GM18519 (cell line): ENCODE measurements at regions not wholly inside any gene's neighbourhood (a gene's known extent, or its start where the extent isn't known, plus 50 kb on each side); places are given as distances from the start of the nearest gene placed in this dataset.
"Not testable (repeated sequence)": the region's sequence is repeated elsewhere in the genome, so short reads cannot be mapped to it uniquely, and the experiment has no call there.

Experiments used
- ATAC-seq: cut with Tn5 transposase; IDR thresholded peaks from one replicate; pipeline ENCODE4 v1.9.1; 2021; ENCODE audit warnings: mild to moderate bottlenecking, moderate library complexity; ENCODE audit not compliant: unreplicated experiment, low FRiP score

GRCh38 chr1:185445594-185445993 is 128.6 kb upstream of the IVNS1ABP start:
- ATAC-seq = no peak

- no peak for ATAC-seq
These were observed 127.6 kb upstream of the IVNS1ABP start for GRCh38 chr1:185444676-185445075.

GRCh38 chr1:185442050-185442449 is 125.0 kb upstream of the IVNS1ABP start:
- no peak for ATAC-seq

GRCh38 chr1:185441605-185442004 is 124.6 kb upstream of the IVNS1ABP start:
- ATAC-seq = no peak

- no peak for ATAC-seq
These were observed 123.8 kb upstream of the IVNS1ABP start for GRCh38 chr1:185440877-185441276.

- peak; percentile 81 for ATAC-seq
These were observed 122.8 kb upstream of the IVNS1ABP start for GRCh38 chr1:185439727-185440415.

GRCh38 chr1:185438936-185439335 is 121.9 kb upstream of the IVNS1ABP start:
- no peak for ATAC-seq

- ATAC-seq = no peak
These were observed 118.8 kb upstream of the IVNS1ABP start for GRCh38 chr1:185435696-185436379.

- no peak for ATAC-seq
These were observed 117.7 kb upstream of the IVNS1ABP start for GRCh38 chr1:185434721-185435120.

- ATAC-seq = no peak
These were observed 116.6 kb upstream of the IVNS1ABP start for GRCh38 chr1:185433667-185434066.

- no peak for ATAC-seq
These were observed 115.9 kb upstream of the IVNS1ABP start for GRCh38 chr1:185432948-185433347.

- no peak for ATAC-seq
These were observed 114.6 kb upstream of the IVNS1ABP start for GRCh38 chr1:185431612-185432011.

GRCh38 chr1:185429668-185430067 is 112.6 kb upstream of the IVNS1ABP start:
- not testable (repeated sequence) for ATAC-seq

- ATAC-seq = no peak
These were observed 110.7 kb upstream of the IVNS1ABP start for GRCh38 chr1:185427776-185428175.

- ATAC-seq = no peak
These were observed 110.2 kb upstream of the IVNS1ABP start for GRCh38 chr1:185427264-185427663.

GRCh38 chr1:185426848-185427247 is 109.8 kb upstream of the IVNS1ABP start:
- ATAC-seq = no peak

- no peak for ATAC-seq
These were observed 108.1 kb upstream of the IVNS1ABP start for GRCh38 chr1:185425163-185425562.

- no peak for ATAC-seq
These were observed 104.6 kb upstream of the IVNS1ABP start for GRCh38 chr1:185421485-185422107.

- no peak for ATAC-seq
These were observed 103.6 kb upstream of the IVNS1ABP start for GRCh38 chr1:185420588-185421081.

- no peak for ATAC-seq
These were observed 102.7 kb upstream of the IVNS1ABP start for GRCh38 chr1:185419718-185420117.

GRCh38 chr1:185418472-185418871 is 101.4 kb upstream of the IVNS1ABP start:
- ATAC-seq = no peak
